ENCODE measurements at regions not wholly inside any gene's neighbourhood (a gene's known extent, or its start where the extent isn't known, plus 50 kb on each side); places are given as distances from the start of the nearest gene placed in this dataset.

DNA sequence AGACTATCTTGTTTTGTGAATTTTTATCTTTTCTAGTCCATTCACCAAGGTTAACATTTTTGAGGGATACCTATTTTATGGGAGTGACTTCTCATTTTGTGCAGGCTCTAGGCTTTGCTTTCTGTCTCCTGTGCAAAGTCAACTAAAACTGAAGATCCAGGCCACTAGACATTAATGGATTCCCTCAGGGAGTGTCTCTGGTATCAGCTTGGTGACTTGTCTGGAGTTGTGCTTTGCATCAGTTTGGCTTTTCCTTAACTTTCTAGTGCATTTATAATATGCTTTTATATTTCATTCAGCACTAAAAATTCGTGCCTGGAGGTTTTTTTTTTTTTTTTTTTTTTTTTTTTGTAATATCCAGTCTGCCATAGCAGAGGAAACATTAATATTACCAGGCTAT is 144.2 kb downstream of the YIPF5 start:
- H3K27me3 ChIP-seq (ENCODE audit: low read length): no peaks in the 10 kb centered on the region
- no peak overlapping the region for H3K27ac ChIP-seq (ENCODE audit: low read length)
- no peak for DNase-seq
- no peak overlapping the region for H3K9ac ChIP-seq (ENCODE audit: low read length)
- no peaks in the 10 kb centered on the region for H3K9me2 ChIP-seq (replicated peaks; ENCODE audit: insufficient read depth, low read length)
- H2AFZ ChIP-seq (ENCODE audit: low read length): no peak overlapping the region
- no peaks in the 10 kb centered on the region for H3K79me2 ChIP-seq (ENCODE audit: low read length)
- no peaks in the 10 kb centered on the region for H3K36me3 ChIP-seq (ENCODE audit: insufficient read depth, low read length)
- no peaks in the 10 kb centered on the region for H4K20me1 ChIP-seq (ENCODE audit: insufficient read depth, low read depth, low read length)
- H3K4me3 ChIP-seq (ENCODE audit: low read length): no peak overlapping the region
- no peaks in the 10 kb centered on the region for H3K9me3 ChIP-seq (ENCODE audit: low read length)
- no peaks in the 10 kb centered on the region for H3K4me1 ChIP-seq (ENCODE audit: low read length)
- H3K4me2 ChIP-seq (ENCODE audit: low read depth, low read length, poor library complexity, severe bottlenecking): no peak overlapping the region

DNA sequence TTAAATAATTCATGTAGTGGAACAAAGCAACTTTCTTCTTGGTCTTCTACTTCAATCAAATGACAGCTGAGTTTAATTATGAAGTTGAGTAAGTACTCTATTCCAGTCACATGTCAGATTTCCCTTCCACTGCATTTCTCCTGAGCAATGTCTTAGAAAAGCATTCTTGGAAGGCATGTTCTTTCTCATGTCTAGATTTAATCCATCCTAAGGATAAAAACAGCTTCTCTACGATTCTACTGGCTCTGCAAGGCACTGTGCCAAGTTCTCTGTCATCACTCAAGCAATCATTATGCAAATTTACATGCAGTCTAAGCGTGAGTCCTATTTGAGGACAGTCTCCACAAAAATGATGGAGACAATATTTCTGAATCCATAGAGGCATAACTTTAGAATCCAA is 142.4 kb downstream of the YIPF5 start:
- no peaks in the 10 kb centered on the region for H3K9me2 ChIP-seq (replicated peaks; ENCODE audit: insufficient read depth, low read length)
- no peak overlapping the region for H3K9ac ChIP-seq (ENCODE audit: low read length)
- H4K20me1 ChIP-seq (ENCODE audit: insufficient read depth, low read depth, low read length): no peaks in the 10 kb centered on the region
- no peak overlapping the region for H3K27ac ChIP-seq (ENCODE audit: low read length)
- no peak for DNase-seq
- no peaks in the 10 kb centered on the region for H3K4me1 ChIP-seq (ENCODE audit: low read length)
- H3K4me3 ChIP-seq (ENCODE audit: low read length): no peak overlapping the region
- H2AFZ ChIP-seq (ENCODE audit: low read length): no peak overlapping the region
- H3K9me3 ChIP-seq (ENCODE audit: low read length): no peaks in the 10 kb centered on the region
- H3K4me2 ChIP-seq (ENCODE audit: low read depth, low read length, poor library complexity, severe bottlenecking): no peak overlapping the region
- no peaks in the 10 kb centered on the region for H3K79me2 ChIP-seq (ENCODE audit: low read length)
- no peaks in the 10 kb centered on the region for H3K36me3 ChIP-seq (ENCODE audit: insufficient read depth, low read length)
- no peaks in the 10 kb centered on the region for H3K27me3 ChIP-seq (ENCODE audit: low read length)

DNA sequence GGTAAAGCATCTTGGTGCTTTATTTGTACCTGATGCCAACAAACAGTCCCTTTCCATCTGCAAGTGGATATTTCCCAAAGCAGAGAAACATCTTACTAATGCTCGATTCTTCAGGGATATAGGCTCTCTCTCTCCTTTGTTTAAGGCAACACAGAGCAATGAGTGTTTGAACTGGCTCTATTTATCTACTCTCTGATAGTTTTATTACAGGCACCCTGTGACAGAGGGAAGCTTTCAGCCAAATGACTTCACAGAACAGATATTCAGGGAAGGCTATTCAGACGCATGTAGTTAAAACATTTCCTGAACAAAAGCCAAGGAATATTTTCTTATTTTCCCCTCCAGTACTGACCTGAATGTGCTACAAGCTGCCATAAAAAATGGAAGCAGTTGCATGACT is 141.8 kb downstream of the YIPF5 start:
- Histone ChIP-seq H3K79me2 (ENCODE audit: low read length) (no peaks in the 10 kb centered on the region), H2AFZ (ENCODE audit: low read length) (no peak overlapping the region), H3K4me2 (ENCODE audit: low read depth, low read length, poor library complexity, severe bottlenecking) (no peak overlapping the region), H3K27ac (ENCODE audit: low read length) (no peak overlapping the region), H3K4me3 (ENCODE audit: low read length) (no peak overlapping the region), H3K36me3 (ENCODE audit: insufficient read depth, low read length) (no peaks in the 10 kb centered on the region), H3K4me1 (ENCODE audit: low read length) (no peaks in the 10 kb centered on the region), H4K20me1 (ENCODE audit: insufficient read depth, low read depth, low read length) (no peaks in the 10 kb centered on the region), H3K27me3 (ENCODE audit: low read length) (no peaks in the 10 kb centered on the region), H3K9me2 (replicated peaks; ENCODE audit: insufficient read depth, low read length) (no peaks in the 10 kb centered on the region), H3K9ac (ENCODE audit: low read length) (no peak overlapping the region), H3K9me3 (ENCODE audit: low read length) (no peaks in the 10 kb centered on the region)
- no peak for DNase-seq

DNA sequence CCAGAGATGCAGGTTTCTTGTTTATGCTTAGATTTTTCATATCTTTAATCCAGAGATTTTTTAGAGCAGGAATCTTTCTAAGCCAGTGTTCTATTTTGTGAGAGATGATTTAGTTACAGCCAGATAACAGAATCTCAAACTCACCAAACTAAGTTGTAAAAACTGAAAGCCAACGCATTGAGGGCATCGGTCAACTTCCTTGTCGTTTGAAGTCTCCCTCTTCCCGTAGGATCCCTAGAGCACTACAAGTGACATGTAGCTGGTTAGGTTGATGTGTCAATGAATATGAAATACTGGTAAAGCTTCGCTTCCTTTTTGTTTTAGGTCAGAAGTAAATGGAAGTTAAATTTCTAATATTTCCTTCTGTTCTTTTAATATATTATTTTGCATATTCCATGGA is 139.6 kb downstream of the YIPF5 start:
- H3K27me3 ChIP-seq (ENCODE audit: low read length): no peaks in the 10 kb centered on the region
- H3K36me3 ChIP-seq (ENCODE audit: insufficient read depth, low read length): no peaks in the 10 kb centered on the region
- no peak overlapping the region for H3K4me2 ChIP-seq (ENCODE audit: low read depth, low read length, poor library complexity, severe bottlenecking)
- H3K4me1 ChIP-seq (ENCODE audit: low read length): no peaks in the 10 kb centered on the region
- no peak overlapping the region for H3K4me3 ChIP-seq (ENCODE audit: low read length)
- no peak overlapping the region for H3K27ac ChIP-seq (ENCODE audit: low read length)
- no peaks in the 10 kb centered on the region for H4K20me1 ChIP-seq (ENCODE audit: insufficient read depth, low read depth, low read length)
- H3K9ac ChIP-seq (ENCODE audit: low read length): no peak overlapping the region
- no peak overlapping the region for H2AFZ ChIP-seq (ENCODE audit: low read length)
- no peaks in the 10 kb centered on the region for H3K9me2 ChIP-seq (replicated peaks; ENCODE audit: insufficient read depth, low read length)
- no peak for DNase-seq
- no peaks in the 10 kb centered on the region for H3K9me3 ChIP-seq (ENCODE audit: low read length)
- no peaks in the 10 kb centered on the region for H3K79me2 ChIP-seq (ENCODE audit: low read length)

DNA sequence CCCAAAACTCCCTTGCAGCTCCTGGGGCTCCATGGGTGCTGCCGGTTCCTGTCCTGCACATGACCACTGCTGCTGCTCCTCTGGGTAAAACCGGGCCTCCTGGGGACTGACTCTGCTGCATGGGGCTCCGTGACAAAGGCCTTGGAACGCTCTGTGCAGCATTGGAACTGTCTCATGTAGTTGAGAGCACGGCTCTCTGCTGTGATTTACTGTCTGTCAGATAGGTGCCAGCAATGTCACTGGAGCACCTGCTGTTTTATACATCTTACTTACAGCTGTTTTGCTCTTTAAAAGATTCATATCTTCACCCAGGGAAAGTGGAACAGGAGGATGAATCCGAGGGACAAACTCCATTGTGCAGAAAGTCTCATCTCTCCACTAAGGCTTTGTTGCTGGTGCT is 138.1 kb downstream of the YIPF5 start:
- no peaks in the 10 kb centered on the region for H3K4me1 ChIP-seq (ENCODE audit: low read length)
- no peak overlapping the region for H2AFZ ChIP-seq (ENCODE audit: low read length)
- no peaks in the 10 kb centered on the region for H3K79me2 ChIP-seq (ENCODE audit: low read length)
- H3K27me3 ChIP-seq (ENCODE audit: low read length): no peaks in the 10 kb centered on the region
- no peak overlapping the region for H3K27ac ChIP-seq (ENCODE audit: low read length)
- no peak overlapping the region for H3K9ac ChIP-seq (ENCODE audit: low read length)
- H3K4me3 ChIP-seq (ENCODE audit: low read length): no peak overlapping the region
- H3K36me3 ChIP-seq (ENCODE audit: insufficient read depth, low read length): no peaks in the 10 kb centered on the region
- H3K9me3 ChIP-seq (ENCODE audit: low read length): no peaks in the 10 kb centered on the region
- no peaks in the 10 kb centered on the region for H4K20me1 ChIP-seq (ENCODE audit: insufficient read depth, low read depth, low read length)
- DNase-seq: no peak
- H3K9me2 ChIP-seq (replicated peaks; ENCODE audit: insufficient read depth, low read length): no peaks in the 10 kb centered on the region
- no peak overlapping the region for H3K4me2 ChIP-seq (ENCODE audit: low read depth, low read length, poor library complexity, severe bottlenecking)

DNA sequence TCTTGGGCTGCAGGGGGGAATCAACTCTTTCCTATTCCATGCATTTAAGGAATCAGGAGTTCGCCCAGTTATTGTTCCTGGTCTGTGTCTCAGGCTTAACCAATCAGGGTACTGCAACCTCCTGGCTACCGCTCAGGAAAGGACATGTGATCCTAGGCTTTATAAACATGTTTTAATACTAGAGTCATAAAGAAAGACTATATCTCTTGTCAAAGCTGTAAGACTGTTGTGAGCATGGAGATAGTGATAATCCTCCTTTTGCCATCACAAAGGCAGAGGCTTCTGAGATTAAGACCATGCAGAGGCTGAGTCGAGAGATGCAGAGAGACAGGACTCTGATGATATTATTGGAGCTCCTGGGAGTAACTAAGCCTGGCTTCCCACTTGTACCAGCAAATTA is 137.0 kb downstream of the YIPF5 start:
- H3K36me3 ChIP-seq (ENCODE audit: insufficient read depth, low read length): no peaks in the 10 kb centered on the region
- no peaks in the 10 kb centered on the region for H3K79me2 ChIP-seq (ENCODE audit: low read length)
- no peak overlapping the region for H3K9ac ChIP-seq (ENCODE audit: low read length)
- H3K27ac ChIP-seq (ENCODE audit: low read length): no peak overlapping the region
- DNase-seq: no peak
- H3K9me2 ChIP-seq (replicated peaks; ENCODE audit: insufficient read depth, low read length): no peaks in the 10 kb centered on the region
- no peak overlapping the region for H2AFZ ChIP-seq (ENCODE audit: low read length)
- H3K9me3 ChIP-seq (ENCODE audit: low read length): no peaks in the 10 kb centered on the region
- no peaks in the 10 kb centered on the region for H3K27me3 ChIP-seq (ENCODE audit: low read length)
- no peak overlapping the region for H3K4me2 ChIP-seq (ENCODE audit: low read depth, low read length, poor library complexity, severe bottlenecking)
- no peaks in the 10 kb centered on the region for H4K20me1 ChIP-seq (ENCODE audit: insufficient read depth, low read depth, low read length)
- no peak overlapping the region for H3K4me3 ChIP-seq (ENCODE audit: low read length)
- no peaks in the 10 kb centered on the region for H3K4me1 ChIP-seq (ENCODE audit: low read length)

DNA sequence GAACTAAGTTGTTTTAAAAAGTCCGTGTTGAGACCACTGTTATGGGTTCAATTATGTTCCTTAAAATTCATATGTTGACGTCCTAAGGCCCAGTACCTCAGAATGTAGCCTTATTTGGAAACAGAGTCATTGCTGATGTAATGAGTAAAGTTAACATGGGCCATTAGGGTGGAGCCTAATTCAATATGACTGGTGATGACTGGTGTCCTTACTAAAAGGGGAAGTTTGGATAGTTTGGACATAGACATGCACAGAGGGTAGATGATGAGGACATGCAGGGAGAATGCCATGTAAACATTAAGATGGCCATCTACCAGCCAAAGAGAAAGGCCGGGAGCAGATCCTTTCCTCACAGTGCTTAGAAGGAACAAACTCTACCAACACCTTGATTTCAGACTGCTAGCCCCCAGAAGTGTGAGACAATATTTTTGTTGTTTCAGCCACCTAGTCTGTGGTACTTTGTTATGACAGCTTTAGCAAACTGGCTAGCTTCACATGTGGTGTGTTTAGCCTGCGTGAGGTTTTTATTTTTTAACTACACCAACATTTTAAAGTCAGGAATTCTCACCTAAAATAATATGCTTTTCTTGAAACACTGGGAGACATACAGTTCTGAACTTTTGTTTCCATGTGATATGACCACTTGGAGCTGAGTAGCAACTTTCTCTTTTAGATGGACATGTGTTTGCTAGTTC is 135.3 kb downstream of the YIPF5 start:
- Histone ChIP-seq H2AFZ (ENCODE audit: low read length) (no peak overlapping the region), H3K27me3 (ENCODE audit: low read length) (no peaks in the 10 kb centered on the region), H3K9me2 (replicated peaks; ENCODE audit: insufficient read depth, low read length) (no peaks in the 10 kb centered on the region), H3K27ac (ENCODE audit: low read length) (no peak overlapping the region), H3K4me3 (ENCODE audit: low read length) (no peak overlapping the region), H3K9me3 (ENCODE audit: low read length) (no peaks in the 10 kb centered on the region), H3K79me2 (ENCODE audit: low read length) (no peaks in the 10 kb centered on the region), H3K9ac (ENCODE audit: low read length) (no peak overlapping the region), H3K36me3 (ENCODE audit: insufficient read depth, low read length) (no peaks in the 10 kb centered on the region), H3K4me2 (ENCODE audit: low read depth, low read length, poor library complexity, severe bottlenecking) (no peak overlapping the region), H4K20me1 (ENCODE audit: insufficient read depth, low read depth, low read length) (no peaks in the 10 kb centered on the region), H3K4me1 (ENCODE audit: low read length) (no peaks in the 10 kb centered on the region)
- DNase-seq: no peak

DNA sequence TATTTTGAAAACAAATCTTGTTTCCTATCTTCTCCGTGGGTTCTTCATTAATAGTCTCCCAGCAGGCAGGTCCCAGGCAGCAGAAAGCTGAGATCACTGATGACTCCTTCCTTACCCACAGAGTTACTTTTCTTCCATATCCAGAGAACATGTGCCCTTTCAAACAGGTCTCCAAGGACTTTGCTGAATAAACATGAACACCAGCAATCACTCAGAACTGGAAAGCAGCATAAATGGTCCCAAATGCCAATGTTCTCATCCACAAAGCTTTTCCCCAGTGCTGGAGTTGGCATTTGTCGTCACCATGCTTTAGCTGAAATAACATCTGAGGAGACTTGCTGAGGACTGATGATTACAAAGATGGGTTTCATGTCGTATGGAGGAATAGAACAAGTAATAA is 134.0 kb downstream of the YIPF5 start:
- Histone ChIP-seq H3K9me3 (ENCODE audit: low read length) (no peaks in the 10 kb centered on the region), H3K36me3 (ENCODE audit: insufficient read depth, low read length) (no peaks in the 10 kb centered on the region)

More for the DNA sequence above, 134.0 kb downstream of the YIPF5 start:
- H3K27ac ChIP-seq (ENCODE audit: low read length): no peak overlapping the region
- no peaks in the 10 kb centered on the region for H3K27me3 ChIP-seq (ENCODE audit: low read length)
- H3K4me2 ChIP-seq (ENCODE audit: low read depth, low read length, poor library complexity, severe bottlenecking): no peak overlapping the region
- H3K4me1 ChIP-seq (ENCODE audit: low read length): no peaks in the 10 kb centered on the region
- H3K4me3 ChIP-seq (ENCODE audit: low read length): no peak overlapping the region
- no peak for DNase-seq
- no peak overlapping the region for H3K9ac ChIP-seq (ENCODE audit: low read length)
- no peaks in the 10 kb centered on the region for H4K20me1 ChIP-seq (ENCODE audit: insufficient read depth, low read depth, low read length)
- H2AFZ ChIP-seq (ENCODE audit: low read length): no peak overlapping the region
- no peaks in the 10 kb centered on the region for H3K9me2 ChIP-seq (replicated peaks; ENCODE audit: insufficient read depth, low read length)
- no peaks in the 10 kb centered on the region for H3K79me2 ChIP-seq (ENCODE audit: low read length)
